Activated naive CD8-positive, alpha-beta T cell treated with anti-CD3 and anti-CD28 coated beads, Interleukin-2, amount 50 U/mL, for 24 hours (primary cell): ENCODE measurements at regions not wholly inside any gene's neighbourhood (a gene's known extent, or its start where the extent isn't known, plus 50 kb on each side); places are given as distances from the start of the nearest gene placed in this dataset.
"Not testable (repeated sequence)": the region's sequence is repeated elsewhere in the genome, so short reads cannot be mapped to it uniquely, and the experiment has no call there.

Source experiments
- ATAC-seq: fragments of 150-1000 bp; cut with Tn5 transposase; one replicate; pipeline ENCODE4 v1.10.0; 2021
- DNase-seq: peaks from one replicate; pipeline ENCODE4 v3.0.0; 2021
- H3K27ac Mint-ChIP-seq: one replicate; pipeline ENCODE4 v1.8.0; 2021; ENCODE audit warnings: mild to moderate bottlenecking, mixed read lengths
- H3K27me3 Mint-ChIP-seq: one replicate; pipeline ENCODE4 v1.8.0; 2021; ENCODE audit warnings: mixed read lengths
- H3K36me3 Mint-ChIP-seq: one replicate; pipeline ENCODE4 v1.8.0; 2021; ENCODE audit warnings: low read depth, mixed read lengths
- H3K4me1 Mint-ChIP-seq: one replicate; pipeline ENCODE4 v1.8.0; 2021; ENCODE audit warnings: mixed read lengths
- H3K4me3 Mint-ChIP-seq: one replicate; pipeline ENCODE4 v1.8.0; 2021; ENCODE audit warnings: mild to moderate bottlenecking, moderate library complexity, mixed read lengths
- H3K9me3 Mint-ChIP-seq: one replicate; pipeline ENCODE4 v1.8.0; 2021; ENCODE audit warnings: mixed read lengths

DNA sequence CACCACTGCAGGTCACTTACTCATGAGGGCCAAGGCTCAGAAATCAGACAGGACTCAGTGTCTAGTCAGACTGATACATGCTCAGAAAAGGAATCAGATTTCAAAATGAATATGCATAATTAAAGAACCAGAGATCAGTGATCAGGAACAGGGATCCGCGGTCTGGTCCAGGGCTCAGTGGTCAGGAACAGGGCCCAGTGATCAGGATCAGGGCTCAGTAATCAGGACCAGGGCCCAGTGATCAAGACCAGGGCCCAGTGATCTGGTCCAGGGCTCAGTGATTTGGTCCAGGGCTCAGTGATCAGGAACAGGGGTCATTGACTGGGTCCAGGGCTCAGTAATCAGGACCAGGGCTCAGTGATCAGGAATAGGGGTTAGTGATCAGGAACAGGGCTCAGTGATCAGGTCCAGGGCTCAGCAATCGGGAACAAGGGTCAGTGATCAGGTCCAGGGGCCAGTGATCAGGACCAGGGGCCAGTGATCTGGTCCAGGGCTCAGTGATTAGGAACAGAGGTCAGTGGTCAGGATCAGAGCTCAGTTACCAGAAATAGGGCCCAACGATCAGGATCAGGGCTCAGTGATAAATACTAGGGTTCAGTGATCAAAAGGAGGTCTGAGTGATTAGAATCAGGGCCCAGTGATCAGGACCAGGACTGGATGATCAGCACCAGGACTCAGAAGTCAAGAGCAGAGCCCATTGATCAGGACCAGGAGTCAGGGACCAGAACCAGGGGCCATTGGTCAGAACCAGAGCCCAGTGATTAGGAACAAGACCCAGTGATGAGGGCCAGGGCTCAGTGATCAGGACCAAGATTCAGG is 175.3 kb downstream of the TMEM121 start:
- ATAC-seq (no peak), DNase-seq (no peak)
- H3K27me3 Mint-ChIP-seq, result peaks cover 1% of the 10 kb centered on the region
- H3K9me3 Mint-ChIP-seq, result no peaks in the 10 kb centered on the region
- H3K4me3 Mint-ChIP-seq, result no peak overlapping the region
- no peaks in the 10 kb centered on the region for H3K36me3 Mint-ChIP-seq
- H3K4me1 Mint-ChIP-seq, result peaks cover 16% of the 10 kb centered on the region
- peak overlapping the region; percentile 79 for H3K27ac Mint-ChIP-seq

DNA sequence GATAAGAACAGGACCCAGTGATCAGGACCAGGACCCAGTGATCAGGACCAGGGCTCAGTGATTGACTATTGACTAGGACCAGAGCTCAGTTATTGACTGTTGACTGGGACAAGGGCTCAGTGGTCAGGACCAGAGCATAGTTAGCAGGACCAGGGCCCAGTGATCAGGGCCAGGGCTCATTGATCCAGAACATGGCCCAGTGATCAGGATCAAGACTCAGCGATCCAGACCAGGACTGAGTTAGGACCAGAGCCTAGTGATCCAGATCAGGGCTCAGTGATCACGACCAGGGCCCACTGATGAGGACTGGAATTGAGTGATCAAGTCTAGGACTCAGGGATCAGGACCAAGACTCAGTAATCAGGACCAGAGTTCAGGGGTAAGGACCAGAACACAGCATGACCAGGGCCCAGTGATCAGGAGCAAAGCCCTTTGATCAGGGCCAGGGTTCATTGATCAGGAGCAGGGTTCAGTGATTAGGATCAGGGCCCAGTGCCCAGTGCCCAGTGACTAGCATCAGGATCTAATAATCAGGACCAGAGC is 176.0 kb downstream of the TMEM121 start:
- ATAC-seq, result no peak
- H3K4me1 Mint-ChIP-seq, result peaks cover 16% of the 10 kb centered on the region
- DNase-seq, result no peak
- H3K9me3 Mint-ChIP-seq, result no peaks in the 10 kb centered on the region
- no peak overlapping the region for H3K4me3 Mint-ChIP-seq
- no peak overlapping the region for H3K27ac Mint-ChIP-seq
- no peaks in the 10 kb centered on the region for H3K36me3 Mint-ChIP-seq
- H3K27me3 Mint-ChIP-seq, result peaks cover 1% of the 10 kb centered on the region

DNA sequence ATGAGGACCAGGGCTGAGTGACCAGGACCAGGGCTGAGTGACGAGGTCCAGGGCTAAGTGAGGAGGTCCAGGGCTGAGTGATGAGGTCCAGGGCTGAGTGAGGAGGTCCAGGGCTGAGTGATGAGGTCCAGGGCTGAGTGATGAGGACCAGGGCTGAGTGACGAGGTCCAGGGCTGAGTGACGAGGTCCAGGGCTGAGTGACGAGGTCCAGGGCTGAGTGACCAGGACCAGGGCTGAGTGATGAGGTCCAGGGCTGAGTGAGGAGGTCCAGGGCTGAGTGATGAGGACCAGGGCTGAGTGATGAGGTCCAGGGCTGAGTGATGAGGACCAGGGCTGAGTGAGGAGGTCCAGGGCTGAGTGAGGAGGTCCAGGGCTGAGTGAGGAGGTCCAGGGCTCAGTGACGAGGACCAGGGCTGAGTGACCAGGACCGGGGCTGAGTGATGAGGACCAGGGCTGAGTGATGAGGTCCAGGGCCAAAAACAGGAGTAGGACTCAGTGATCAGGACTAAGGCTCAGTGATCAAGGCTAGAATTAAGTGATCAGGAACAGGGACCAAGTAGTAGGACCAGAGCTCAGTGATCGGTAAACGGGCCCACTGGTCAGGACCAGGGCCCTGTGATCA is 176.8 kb downstream of the TMEM121 start:
- H3K4me1 Mint-ChIP-seq, result peaks cover 13% of the 10 kb centered on the region
- not testable (repeated sequence) for H3K9me3 Mint-ChIP-seq, DNase-seq, H3K27me3 Mint-ChIP-seq, H3K27ac Mint-ChIP-seq, ATAC-seq, H3K4me3 Mint-ChIP-seq, H3K36me3 Mint-ChIP-seq

DNA sequence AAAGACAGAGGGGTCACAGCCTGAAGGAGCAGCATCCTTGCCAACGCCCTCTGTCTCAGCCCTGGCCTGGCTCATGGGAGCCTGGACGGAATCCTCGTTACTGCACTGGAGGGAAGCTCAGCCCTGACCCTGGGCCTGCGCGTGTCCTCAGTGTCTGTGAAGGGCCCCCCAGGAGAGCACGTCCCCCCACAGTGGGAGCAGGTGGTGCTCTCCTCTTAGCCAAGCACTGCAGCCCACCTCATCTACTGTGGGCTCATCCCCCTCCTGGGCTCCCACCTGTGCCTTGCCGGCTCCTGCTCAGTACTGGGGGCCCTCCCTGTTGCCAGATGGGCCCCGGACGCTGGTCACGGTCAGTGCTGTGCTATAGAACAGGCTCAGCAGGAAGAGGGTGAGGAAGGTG is 177.7 kb downstream of the TMEM121 start:
- ATAC-seq, DNase-seq, H3K27me3 Mint-ChIP-seq, H3K4me3 Mint-ChIP-seq, H3K27ac Mint-ChIP-seq, H3K36me3 Mint-ChIP-seq, H3K9me3 Mint-ChIP-seq: not testable (repeated sequence)
- H3K4me1 Mint-ChIP-seq, result peaks cover 13% of the 10 kb centered on the region

DNA sequence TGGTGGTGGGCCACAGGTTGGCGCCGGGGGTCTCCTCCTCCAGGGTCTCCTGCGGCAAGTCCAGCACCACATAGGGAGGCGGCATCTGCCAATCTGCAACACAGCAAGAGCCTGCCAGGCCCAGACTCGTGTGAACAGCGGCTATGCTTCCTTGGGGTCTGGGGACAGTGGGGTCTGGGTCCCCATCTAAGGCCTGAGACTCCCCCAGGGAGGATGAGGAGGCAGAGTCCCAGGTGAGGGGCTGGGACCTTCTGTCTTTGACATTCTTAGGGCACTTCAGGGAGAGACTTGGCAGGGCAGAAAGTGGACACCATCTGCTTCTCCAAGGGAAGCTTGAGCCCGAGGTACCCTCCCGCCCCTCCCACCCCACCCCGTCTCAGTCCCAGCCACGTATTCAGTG is 178.1 kb downstream of the TMEM121 start:
- H3K27ac Mint-ChIP-seq, H3K9me3 Mint-ChIP-seq, DNase-seq, H3K4me3 Mint-ChIP-seq, H3K36me3 Mint-ChIP-seq, H3K27me3 Mint-ChIP-seq, ATAC-seq: not testable (repeated sequence)
- peaks cover 13% of the 10 kb centered on the region for H3K4me1 Mint-ChIP-seq

DNA sequence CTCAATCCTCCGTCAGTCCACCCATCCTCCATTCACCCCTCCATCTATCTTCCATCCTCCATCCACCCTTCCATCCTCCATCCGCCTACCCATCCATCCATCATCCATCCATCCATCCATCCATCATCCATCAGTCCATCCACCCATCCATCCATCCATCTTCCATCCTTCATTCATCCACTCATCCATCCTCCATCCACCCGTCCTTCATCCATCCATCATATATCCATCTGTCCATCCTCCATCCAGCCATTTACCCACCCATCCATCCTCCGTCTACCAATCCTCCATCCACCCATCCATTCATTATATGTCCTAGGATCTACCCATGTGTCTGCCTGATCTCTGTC is 179.1 kb downstream of the TMEM121 start:
- H3K27me3 Mint-ChIP-seq, H3K4me3 Mint-ChIP-seq, ATAC-seq, H3K27ac Mint-ChIP-seq, H3K9me3 Mint-ChIP-seq, H3K36me3 Mint-ChIP-seq, DNase-seq: not testable (repeated sequence)
- H3K4me1 Mint-ChIP-seq, result peaks cover 12% of the 10 kb centered on the region

DNA sequence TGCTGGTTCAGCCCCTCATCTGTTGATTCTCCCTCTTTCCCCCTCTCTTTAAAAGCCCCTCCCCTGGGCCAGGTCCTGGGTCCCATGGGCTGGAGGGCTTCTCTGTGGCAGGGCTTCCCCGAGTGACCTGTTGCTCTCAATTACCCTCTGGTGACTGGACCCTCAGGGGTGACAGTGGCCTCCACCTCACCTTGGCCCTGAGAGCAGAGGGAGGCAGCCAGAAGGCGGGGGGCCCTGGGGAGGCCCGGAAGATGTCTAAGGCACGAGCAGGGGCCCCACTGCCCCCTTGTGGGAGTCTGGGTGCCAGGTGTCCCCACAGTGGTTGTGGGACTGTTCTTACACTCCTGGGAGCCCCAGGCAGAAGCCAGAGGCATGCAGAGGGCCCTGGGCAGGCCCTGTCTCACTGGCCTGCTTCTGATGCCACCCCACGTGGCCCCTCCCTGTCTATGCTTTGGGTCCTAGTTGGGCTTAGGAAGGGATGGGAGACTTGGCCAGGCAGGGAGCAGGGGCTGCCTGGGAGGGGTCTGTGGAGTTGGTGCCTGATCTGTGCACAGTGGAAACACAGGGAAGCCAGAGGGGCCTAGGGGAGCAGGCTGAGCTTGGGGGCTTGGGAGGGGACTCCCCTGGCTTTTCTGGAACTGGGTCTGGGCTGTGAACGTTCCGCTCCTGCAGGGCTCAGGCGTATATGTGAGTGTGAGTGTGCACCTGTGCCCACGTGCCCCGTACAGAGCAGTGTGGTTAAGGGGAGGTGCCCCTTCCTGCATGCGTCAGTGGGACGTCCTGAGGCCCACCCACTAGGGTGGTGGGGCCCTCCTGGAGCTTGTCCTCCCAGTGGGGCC is 179.7 kb downstream of the TMEM121 start:
- not testable (repeated sequence) for H3K4me1 Mint-ChIP-seq, H3K27me3 Mint-ChIP-seq, H3K27ac Mint-ChIP-seq, H3K9me3 Mint-ChIP-seq, H3K4me3 Mint-ChIP-seq, H3K36me3 Mint-ChIP-seq, DNase-seq
- ATAC-seq, result peak; percentile 26

DNA sequence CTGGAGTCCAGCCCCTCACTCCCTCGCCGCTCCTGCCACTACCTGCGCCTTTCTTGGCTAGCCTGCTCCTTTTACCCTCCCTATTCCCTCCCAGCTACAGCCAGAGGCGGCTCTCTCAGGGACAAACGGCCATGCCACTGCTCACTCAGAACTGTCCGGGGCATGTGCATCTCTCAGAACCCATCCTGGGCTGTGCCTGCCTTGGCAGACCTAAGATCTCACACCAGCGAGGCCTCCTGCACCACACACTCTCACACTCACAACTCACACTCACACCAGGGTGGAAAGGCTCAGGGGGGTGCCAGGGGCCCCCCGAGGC is 180.3 kb downstream of the TMEM121 start:
- H3K36me3 Mint-ChIP-seq, H3K4me1 Mint-ChIP-seq, H3K9me3 Mint-ChIP-seq, H3K27me3 Mint-ChIP-seq, H3K27ac Mint-ChIP-seq, H3K4me3 Mint-ChIP-seq, DNase-seq: not testable (repeated sequence)
- ATAC-seq, result peak; percentile 11

DNA sequence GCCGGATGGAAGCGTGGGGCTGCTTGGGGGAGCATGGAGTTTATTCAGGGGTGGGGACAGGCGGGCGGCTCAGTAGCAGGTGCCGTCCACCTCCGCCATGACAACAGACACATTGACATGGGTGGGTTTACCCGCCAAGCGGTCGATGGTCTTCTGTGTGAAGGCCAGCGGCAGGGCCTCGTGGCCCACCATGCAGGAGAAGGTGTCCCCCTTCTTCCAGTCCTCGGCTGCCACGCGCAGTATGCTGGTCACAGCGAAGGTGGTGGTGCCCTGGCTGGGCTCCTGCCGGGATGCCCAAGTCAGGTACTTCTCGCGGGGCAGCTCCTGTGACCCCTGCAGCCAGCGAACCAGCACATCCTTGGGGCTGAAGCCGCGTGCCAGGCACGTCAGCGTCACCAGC is 180.7 kb downstream of the TMEM121 start:
- not testable (repeated sequence) for H3K4me3 Mint-ChIP-seq, ATAC-seq, H3K9me3 Mint-ChIP-seq, H3K27ac Mint-ChIP-seq, DNase-seq, H3K27me3 Mint-ChIP-seq, H3K4me1 Mint-ChIP-seq, H3K36me3 Mint-ChIP-seq

DNA sequence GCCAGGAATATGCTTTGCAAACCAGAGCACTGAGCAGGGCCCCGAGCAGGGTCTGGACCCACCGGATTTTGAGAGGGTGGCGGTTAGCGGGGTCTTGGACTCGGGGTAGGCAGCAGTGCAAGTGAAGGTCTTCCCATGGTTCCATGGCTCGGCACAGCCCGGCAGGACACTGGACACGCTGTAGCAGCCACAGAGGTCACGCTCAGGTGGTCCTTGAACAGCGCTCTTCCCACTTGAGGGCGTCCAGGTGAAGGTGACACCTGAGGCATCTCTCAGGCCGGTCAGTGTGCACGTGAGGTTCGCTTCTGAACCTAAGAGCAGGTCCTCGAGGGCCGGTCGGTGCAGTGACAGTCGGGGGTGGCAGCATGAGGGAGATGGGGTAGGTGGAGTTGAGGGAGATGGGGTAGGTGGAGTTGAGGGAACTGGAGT is 181.4 kb downstream of the TMEM121 start:
- not testable (repeated sequence) for H3K27me3 Mint-ChIP-seq, H3K4me1 Mint-ChIP-seq, DNase-seq, H3K36me3 Mint-ChIP-seq, H3K27ac Mint-ChIP-seq, H3K4me3 Mint-ChIP-seq, ATAC-seq, H3K9me3 Mint-ChIP-seq

DNA sequence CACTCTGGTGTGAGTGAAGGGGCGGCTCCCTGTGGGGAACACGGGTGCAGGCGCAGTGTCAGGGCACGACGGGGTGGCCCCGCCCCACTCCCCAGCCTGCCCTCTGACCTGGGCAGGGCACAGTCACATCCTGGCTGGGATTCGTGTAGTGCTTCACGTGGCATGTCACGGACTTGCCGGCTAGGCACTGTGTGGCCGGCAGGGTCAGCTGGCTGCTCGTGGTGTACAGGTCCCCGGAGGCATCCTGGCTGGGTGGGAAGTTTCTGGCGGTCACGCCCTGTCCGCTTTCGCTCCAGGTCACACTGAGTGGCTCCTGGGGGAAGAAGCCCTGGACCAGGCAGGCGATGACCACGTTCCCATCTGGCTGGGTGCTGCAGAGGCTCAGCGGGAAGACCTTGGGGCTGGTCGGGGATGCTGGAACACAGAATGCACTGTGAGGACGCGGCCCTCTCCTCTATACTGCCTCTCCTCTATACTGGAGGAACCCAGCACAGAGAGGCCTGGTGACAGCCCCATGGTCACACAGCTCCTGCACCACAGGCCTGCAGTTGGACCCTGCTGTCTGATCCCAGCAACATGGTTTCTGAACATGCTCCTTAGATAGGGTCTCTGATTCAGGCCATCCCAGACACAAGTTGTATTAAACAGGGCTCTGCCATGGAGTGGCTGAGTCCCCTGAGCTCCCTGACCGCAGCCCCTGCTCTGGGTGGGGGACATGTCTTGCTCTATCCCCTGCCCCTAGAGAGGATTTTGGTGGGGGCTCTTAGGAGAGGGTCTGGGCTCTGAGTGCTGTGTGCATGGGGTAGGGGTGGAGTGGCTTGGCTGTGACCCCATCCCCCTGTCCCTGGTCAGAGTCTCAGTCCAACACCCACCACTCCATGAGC is 182.1 kb downstream of the TMEM121 start:
- not testable (repeated sequence) for H3K36me3 Mint-ChIP-seq, H3K27ac Mint-ChIP-seq, H3K4me3 Mint-ChIP-seq

DNA sequence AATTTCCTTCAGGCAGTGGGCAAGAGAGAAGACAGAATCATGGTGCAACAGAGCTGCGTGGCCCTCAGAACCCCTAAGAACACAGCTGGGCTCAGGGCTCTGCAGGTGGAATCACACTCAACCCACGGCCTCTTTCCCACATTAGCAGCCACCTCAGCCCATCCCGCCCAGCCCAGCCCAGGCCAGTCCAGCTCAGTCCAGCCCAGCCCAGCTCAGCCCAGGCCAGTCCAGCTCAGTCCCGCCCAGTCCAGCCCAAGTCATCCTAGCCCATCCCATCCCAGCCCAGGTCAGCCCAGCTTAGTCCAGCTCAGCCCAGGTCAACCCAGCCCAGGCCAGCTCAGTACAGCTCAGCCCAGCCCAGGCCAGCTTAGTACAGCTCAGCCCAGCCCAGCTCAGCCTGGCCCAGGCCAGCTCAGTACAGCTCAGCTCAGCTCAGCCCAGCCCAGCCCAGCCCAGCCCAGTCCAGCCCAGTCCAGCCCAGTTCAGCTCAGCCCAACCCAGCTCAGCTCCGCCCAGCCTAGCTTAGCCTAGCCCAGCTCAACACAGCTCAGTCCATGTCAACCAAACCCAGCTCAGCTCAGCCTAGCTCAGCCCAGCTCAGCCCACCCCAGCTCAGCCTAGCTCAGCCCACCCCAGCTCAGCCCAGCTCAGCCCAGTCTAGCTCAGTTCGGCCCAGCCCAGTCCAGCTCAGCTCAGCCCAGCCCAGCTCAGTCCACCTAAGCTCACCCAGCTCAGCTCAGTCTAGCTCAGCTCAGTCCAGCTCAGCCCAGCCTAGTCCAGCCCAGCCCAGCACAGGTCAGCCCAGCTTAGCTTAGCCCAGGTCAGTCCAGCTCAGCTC is 183.1 kb downstream of the TMEM121 start:
- Mint-ChIP-seq H3K27me3 (peaks cover 1% of the 10 kb centered on the region), H3K4me3 (no peak overlapping the region), H3K27ac (no peak overlapping the region), H3K4me1 (peaks cover 3% of the 10 kb centered on the region), H3K9me3 (no peaks in the 10 kb centered on the region), H3K36me3 (no peaks in the 10 kb centered on the region)
- DNase-seq (no peak), ATAC-seq (no peak)

More for the DNA sequence above, 182.1 kb downstream of the TMEM121 start:
- not testable (repeated sequence) for H3K9me3 Mint-ChIP-seq, DNase-seq, H3K27me3 Mint-ChIP-seq, H3K4me1 Mint-ChIP-seq, ATAC-seq
